GM12874 (cell line): ENCODE measurements at regions not wholly inside any gene's neighbourhood (a gene's known extent, or its start where the extent isn't known, plus 50 kb on each side); places are given as distances from the start of the nearest gene placed in this dataset.

Experiments
- CTCF ChIP-seq: IDR thresholded peaks from 2 replicates; pipeline ENCODE4 v1.5.1; 2011; ENCODE audit warnings: low read depth, mild to moderate bottlenecking, control low read depth, low read length, moderate library complexity; ENCODE audit not compliant: insufficient read depth

- no peak for TF ChIP-seq CTCF
Observed at GRCh38 chr13:47837906-47838305, 163.2 kb downstream of the SUCLA2 start.

- no peak for TF ChIP-seq CTCF
Observed at GRCh38 chr13:47837104-47837880, 163.8 kb downstream of the SUCLA2 start.

- no peak for TF ChIP-seq CTCF
Observed at GRCh38 chr13:47835470-47836228, 165.4 kb downstream of the SUCLA2 start.

GRCh38 chr13:47832458-47832972, 168.6 kb downstream of the SUCLA2 start:
- TF ChIP-seq CTCF, result no peak

GRCh38 chr13:47831265-47831664, 169.8 kb downstream of the SUCLA2 start:
- TF ChIP-seq CTCF, result no peak

- TF ChIP-seq CTCF, result no peak
Observed at GRCh38 chr13:47829690-47830089, 171.4 kb downstream of the SUCLA2 start.

- TF ChIP-seq CTCF, result no peak
Observed at GRCh38 chr13:47826471-47826870, 174.6 kb downstream of the SUCLA2 start.
